Thyroid gland (tissue), 4 donors: ENCODE measurements at regions not wholly inside any gene's neighbourhood (a gene's known extent, or its start where the extent isn't known, plus 50 kb on each side); places are given as distances from the start of the nearest gene placed in this dataset.

Experiments
- DNase-seq, 2 donors: peaks; one replicate each; pipeline ENCODE4 v3.0.0-alpha.2; 2019
- H3K27ac ChIP-seq, 3 donors: fragments of 200-600 bp; sonication (generic); 1 replicate in 2 of 3; 2 replicates in 1 of 3; pipeline ENCODE4 v1.5.1; 2016 to 2019; ENCODE audit warnings: mild to moderate bottlenecking in 1 of 3, moderate library complexity in 1 of 3
- H3K27me3 ChIP-seq: fragments of 200-600 bp; sonication (generic); one replicate; pipeline ENCODE4 v1.5.1; 2019
- H3K36me3 ChIP-seq, 2 donors: fragments of 200-600 bp; sonication (generic); one replicate each; pipeline ENCODE4 v1.5.1; 2016 to 2019
- H3K4me1 ChIP-seq, 2 donors: fragments of 200-600 bp; sonication (generic); one replicate each; pipeline ENCODE4 v1.5.1; 2017 to 2019
- H3K4me3 ChIP-seq, 3 donors: fragments of 200-600 bp; sonication (generic); replicated peaks in 1 of 3; 1 replicate in 2 of 3; 2 replicates in 1 of 3; pipeline ENCODE4 v1.5.1; 2016; ENCODE audit warnings: mild to moderate bottlenecking in 1 of 3
- H3K9me3 ChIP-seq: fragments of 200-600 bp; sonication (generic); one replicate; pipeline ENCODE4 v1.5.1; 2017
- CTCF ChIP-seq, 6 experiments: fragments of 200-600 bp in 3 of 6; fragments of 450-650 bp in 3 of 6; sonication (generic) in 3 of 6; IDR thresholded peaks; one replicate each; pipeline ENCODE4 v1.5.1; 2016 to 2019; ENCODE audit warnings: antibody characterized with exemption in 6 of 6, mild to moderate bottlenecking in 2 of 6, inconsistent platforms in 1 of 6, moderate library complexity in 1 of 6
- POLR2A ChIP-seq, 2 donors: fragments of 450-650 bp; IDR thresholded peaks; one replicate each; pipeline ENCODE4 v1.6.1; 2017; ENCODE audit warnings: antibody characterized with exemption in 2 of 2, mild to moderate bottlenecking in 2 of 2, moderate library complexity in 1 of 2
- WGBS, 2 donors: methylation state at CpG; one replicate each; pipeline ENCODE4 v1.1.5; 2017; 5-methylcytosine and 5-hydroxymethylcytosine counted together
- intact Hi-C: fragments of 100-400 bp; cut with DNase I; formaldehyde crosslinking; loops from one replicate; pipeline ENCODE4 v1.15.1; 2023

GRCh38 chr16:80263181-80263823, 277.5 kb upstream of the DYNLRB2 start:
- intact Hi-C loops: no loop called here
- Histone ChIP-seq H3K4me1 (no peaks in the 10 kb centered on the region), H3K4me3 (no peak overlapping the region), H3K36me3 (no peaks in the 10 kb centered on the region), H3K27ac (no peak overlapping the region), H3K9me3 (no peaks in the 10 kb centered on the region), H3K27me3 (no peaks in the 10 kb centered on the region)
- DNase-seq: no peak
- TF ChIP-seq POLR2A (IDR thresholded peaks at IDR 0.05) (no peak), CTCF (IDR thresholded peaks at IDR 0.05) (no peak)
- WGBS, 2 donors: 88 to 89% methylated on average over 4 of the region's 4 CpGs

- no peak for DNase-seq
- Histone ChIP-seq H3K36me3 (no peaks in the 10 kb centered on the region), H3K4me1 (no peaks in the 10 kb centered on the region), H3K9me3 (no peaks in the 10 kb centered on the region), H3K27me3 (no peaks in the 10 kb centered on the region), H3K4me3 (no peak overlapping the region), H3K27ac (no peak overlapping the region)
- TF ChIP-seq CTCF (IDR thresholded peaks at IDR 0.05) (no peak), POLR2A (IDR thresholded peaks at IDR 0.05) (no peak)
- intact Hi-C loops: no loop called here
- WGBS, 2 donors: 75 to 79% methylated on average over 4 of the region's 4 CpGs
Observed at GRCh38 chr16:80260906-80261311, 279.9 kb upstream of the DYNLRB2 start.

GRCh38 chr16:80259290-80259805, 281.4 kb upstream of the DYNLRB2 start:
- DNase-seq: no peak
- Histone ChIP-seq H3K27me3 (no peaks in the 10 kb centered on the region), H3K4me3 (no peak overlapping the region), H3K9me3 (no peaks in the 10 kb centered on the region), H3K4me1 (no peaks in the 10 kb centered on the region), H3K27ac (no peak overlapping the region), H3K36me3 (no peaks in the 10 kb centered on the region)
- intact Hi-C loops: no loop called here
- 69 to 87% methylated on average over 6 of the region's 6 CpGs for WGBS, 2 donors
- TF ChIP-seq POLR2A (IDR thresholded peaks at IDR 0.05): no peak
- TF ChIP-seq CTCF (IDR thresholded peaks at IDR 0.05): no peak

GRCh38 chr16:80258407-80258806, 282.4 kb upstream of the DYNLRB2 start:
- H3K27me3 ChIP-seq: no peaks in the 10 kb centered on the region
- 84 to 89% methylated on average over 3 of the region's 3 CpGs for WGBS, 2 donors
- H3K4me1 ChIP-seq: peaks cover 0 to 3% of the 10 kb centered on the region in 2 donors
- no peak for DNase-seq
- no peak for TF ChIP-seq POLR2A (IDR thresholded peaks at IDR 0.05)
- TF ChIP-seq CTCF (IDR thresholded peaks at IDR 0.05): no peak
- H3K36me3 ChIP-seq: no peaks in the 10 kb centered on the region
- intact Hi-C loops: no loop called here
- no peak overlapping the region for H3K27ac ChIP-seq
- H3K4me3 ChIP-seq: no peak overlapping the region
- no peaks in the 10 kb centered on the region for H3K9me3 ChIP-seq

- H3K4me3 ChIP-seq: no peak overlapping the region
- no peaks in the 10 kb centered on the region for H3K27me3 ChIP-seq
- no peak overlapping the region for H3K27ac ChIP-seq
- DNase-seq: no peak
- TF ChIP-seq POLR2A (IDR thresholded peaks at IDR 0.05): no peak
- TF ChIP-seq CTCF (IDR thresholded peaks at IDR 0.05): no peak
- WGBS, 2 donors: 95 to 98% methylated on average over 4 of the region's 4 CpGs
- intact Hi-C loops: no loop called here
- peaks cover 0 to 4% of the 10 kb centered on the region in 2 donors for H3K4me1 ChIP-seq
- no peaks in the 10 kb centered on the region for H3K36me3 ChIP-seq
- no peaks in the 10 kb centered on the region for H3K9me3 ChIP-seq
Observed at GRCh38 chr16:80254970-80255369, 285.8 kb upstream of the DYNLRB2 start.
